HG03521 (cell line): ENCODE measurements at regions not wholly inside any gene's neighbourhood (a gene's known extent, or its start where the extent isn't known, plus 50 kb on each side); places are given as distances from the start of the nearest gene placed in this dataset.

ENCODE experiments used
- ATAC-seq: cut with Tn5 transposase; IDR thresholded peaks from one replicate; pipeline ENCODE4 v1.9.1; 2021; ENCODE audit warnings: mild to moderate bottlenecking, moderate library complexity; ENCODE audit not compliant: unreplicated experiment

GRCh38 chr11:109093354-109093753, 328.6 kb upstream of the C11orf87 start:
- ATAC-seq: no peak

GRCh38 chr11:109096266-109096665, 325.7 kb upstream of the C11orf87 start:
- ATAC-seq: no peak

GRCh38 chr11:109106151-109106906, 315.7 kb upstream of the C11orf87 start:
- ATAC-seq: no peak

GRCh38 chr11:109109150-109109549, 312.8 kb upstream of the C11orf87 start:
- ATAC-seq: no peak

GRCh38 chr11:109109571-109110315, 312.2 kb upstream of the C11orf87 start:
- no peak for ATAC-seq

- ATAC-seq: no peak
Observed at GRCh38 chr11:109112261-109112660, 309.7 kb upstream of the C11orf87 start.

- no peak for ATAC-seq
Observed at GRCh38 chr11:109112821-109113280, 309.1 kb upstream of the C11orf87 start.

GRCh38 chr11:109120341-109120740, 301.6 kb upstream of the C11orf87 start:
- ATAC-seq: no peak

GRCh38 chr11:109121173-109121932, 300.6 kb upstream of the C11orf87 start:
- ATAC-seq: no peak

- no peak for ATAC-seq
Observed at GRCh38 chr11:109123816-109124787, 297.9 kb upstream of the C11orf87 start.

GRCh38 chr11:109130910-109131309, 291.1 kb upstream of the C11orf87 start:
- no peak for ATAC-seq

GRCh38 chr11:109132539-109132938, 289.5 kb upstream of the C11orf87 start:
- ATAC-seq: no peak

- ATAC-seq: no peak
Observed at GRCh38 chr11:109133159-109133558, 288.8 kb upstream of the C11orf87 start.

GRCh38 chr11:109135627-109136026, 286.4 kb upstream of the C11orf87 start:
- no peak for ATAC-seq

- ATAC-seq: no peak
Observed at GRCh38 chr11:109138196-109138595, 283.8 kb upstream of the C11orf87 start.

- ATAC-seq: no peak
Observed at GRCh38 chr11:109140426-109140825, 281.6 kb upstream of the C11orf87 start.

- ATAC-seq: no peak
Observed at GRCh38 chr11:109140857-109141515, 281.0 kb upstream of the C11orf87 start.

- no peak for ATAC-seq
Observed at GRCh38 chr11:109145287-109145686, 276.7 kb upstream of the C11orf87 start.

GRCh38 chr11:109147726-109148125, 274.3 kb upstream of the C11orf87 start:
- ATAC-seq: no peak

- no peak for ATAC-seq
Observed at GRCh38 chr11:109148669-109149068, 273.3 kb upstream of the C11orf87 start.
